Mesenchymal stem cell (in vitro differentiated cells and primary cell): ENCODE measurements at regions not wholly inside any gene's neighbourhood (a gene's known extent, or its start where the extent isn't known, plus 50 kb on each side); places are given as distances from the start of the nearest gene placed in this dataset.

Experiments
- DNase-seq: peaks from one replicate; pipeline ENCODE4 v3.0.0-alpha.2; 2013
- H2AFZ ChIP-seq: one replicate; pipeline ENCODE4 v1.6.1; 2013; ENCODE audit warnings: low read depth, mild to moderate bottlenecking, control low read depth, inconsistent platforms, low read length, moderate library complexity
- H2AK5ac ChIP-seq: 2 replicates; pipeline ENCODE4 v1.6.1; 2013; ENCODE audit warnings: low read length, moderate library complexity, mild to moderate bottlenecking, inconsistent platforms; ENCODE audit not compliant: severe bottlenecking
- H2BK120ac ChIP-seq: one replicate; pipeline ENCODE4 v1.6.1; 2013; ENCODE audit warnings: low read depth, mild to moderate bottlenecking, inconsistent platforms, low read length, moderate library complexity
- H2BK12ac ChIP-seq, 2 experiments: one replicate each; pipeline ENCODE4 v1.6.1; 2013; ENCODE audit warnings: inconsistent platforms in 2 of 2, low read length in 2 of 2, mild to moderate bottlenecking in 2 of 2, moderate library complexity in 2 of 2, control low read depth in 1 of 2
- H2BK15ac ChIP-seq: one replicate; pipeline ENCODE4 v1.6.1; 2013; ENCODE audit warnings: mild to moderate bottlenecking, low read depth, inconsistent platforms; ENCODE audit not compliant: poor library complexity, severe bottlenecking
- H2BK5ac ChIP-seq: 2 replicates; pipeline ENCODE4 v1.6.1; 2013; ENCODE audit warnings: low read depth, mild to moderate bottlenecking, low read length, control low read depth, inconsistent platforms; ENCODE audit not compliant: poor library complexity, severe bottlenecking
- H3K14ac ChIP-seq, 2 experiments: one replicate each; pipeline ENCODE4 v1.6.1; 2013; ENCODE audit warnings: inconsistent platforms in 2 of 2, low read length in 2 of 2, control low read depth in 1 of 2, mild to moderate bottlenecking in 1 of 2, moderate library complexity in 1 of 2
- H3K18ac ChIP-seq, 2 experiments: one replicate each; pipeline ENCODE4 v1.6.1; 2013; ENCODE audit warnings: inconsistent platforms in 2 of 2, low read length in 2 of 2, control low read depth in 1 of 2, low read depth in 1 of 2, mild to moderate bottlenecking in 1 of 2
- H3K23ac ChIP-seq, 2 experiments: one replicate each; pipeline ENCODE4 v1.6.1; 2013; ENCODE audit warnings: inconsistent platforms in 2 of 2, low read length in 2 of 2, mild to moderate bottlenecking in 2 of 2, moderate library complexity in 2 of 2, control low read depth in 1 of 2
- H3K27ac ChIP-seq: 2 replicates; pipeline ENCODE4 v1.5.1; 2013; ENCODE audit warnings: mild to moderate bottlenecking, moderate library complexity, low read length, control low read depth, inconsistent platforms; ENCODE audit not compliant: poor library complexity, severe bottlenecking
- H3K27me3 ChIP-seq, 2 experiments: 2 replicates each; pipeline versions ENCODE4 v1.6.1 to v1.7.0; 2013; ENCODE audit warnings: low read length in 2 of 2, mild to moderate bottlenecking in 2 of 2, moderate library complexity in 2 of 2, control low read depth in 1 of 2, inconsistent platforms in 1 of 2; ENCODE audit not compliant: control insufficient read depth in 1 of 2, insufficient read depth in 1 of 2
- H3K36me3 ChIP-seq, 2 experiments: 2 replicates each; pipeline versions ENCODE4 v1.6.1 to v1.7.0; 2013; ENCODE audit warnings: low read length in 2 of 2, control low read depth in 1 of 2, inconsistent platforms in 1 of 2, low read depth in 1 of 2, mild to moderate bottlenecking in 1 of 2; ENCODE audit not compliant: insufficient read depth in 2 of 2, control insufficient read depth in 1 of 2
- H3K4ac ChIP-seq, 2 experiments: one replicate each; pipeline ENCODE4 v1.6.1; 2013; ENCODE audit warnings: inconsistent platforms in 2 of 2, low read length in 2 of 2, mild to moderate bottlenecking in 2 of 2, moderate library complexity in 2 of 2, control low read depth in 1 of 2, low read depth in 1 of 2
- H3K4me1 ChIP-seq: 2 replicates; pipeline ENCODE4 v1.6.1; 2013; ENCODE audit warnings: low read depth, low read length, control low read depth; ENCODE audit not compliant: control insufficient read depth, insufficient read depth
- H3K4me2 ChIP-seq: 2 replicates; pipeline ENCODE4 v1.6.1; 2013; ENCODE audit warnings: low read length, mild to moderate bottlenecking, inconsistent platforms; ENCODE audit not compliant: poor library complexity, severe bottlenecking
- H3K4me3 ChIP-seq, 2 experiments: 2 replicates each; pipeline versions ENCODE4 v1.5.1 to v1.7.0; 2013; ENCODE audit warnings: low read length in 2 of 2, mild to moderate bottlenecking in 2 of 2, control low read depth in 1 of 2, low read depth in 1 of 2; ENCODE audit not compliant: insufficient read depth in 1 of 2
- H3K79me1 ChIP-seq: replicated peaks from 2 replicates; pipeline ENCODE4 v1.6.1; 2013; ENCODE audit warnings: mild to moderate bottlenecking, control low read depth, low read length, inconsistent platforms; ENCODE audit not compliant: poor library complexity, severe bottlenecking
- H3K9ac ChIP-seq: 2 replicates; pipeline ENCODE4 v1.7.0; 2013; ENCODE audit warnings: mild to moderate bottlenecking, low read length, moderate library complexity
- H3K9me3 ChIP-seq: 2 replicates; pipeline ENCODE4 v1.7.0; 2013; ENCODE audit warnings: mild to moderate bottlenecking, low read length; ENCODE audit not compliant: control insufficient read depth
- H4K8ac ChIP-seq: one replicate; pipeline ENCODE4 v1.6.1; 2013; ENCODE audit warnings: inconsistent platforms, mild to moderate bottlenecking, low read length, moderate library complexity
- H4K91ac ChIP-seq: one replicate; pipeline ENCODE4 v1.6.1; 2013; ENCODE audit warnings: mild to moderate bottlenecking, low read length, inconsistent platforms
- WGBS: methylation state at CpG from one replicate; pipeline ENCODE4 v1.1.7; 2013; ENCODE audit warnings: mixed read lengths; 5-methylcytosine and 5-hydroxymethylcytosine counted together

- H2BK5ac ChIP-seq, result no peak overlapping the region
- DNase-seq, result no peak
- H3K4me2 ChIP-seq, result no peak overlapping the region
- no peak overlapping the region for H3K14ac ChIP-seq
- no peak overlapping the region for H2BK12ac ChIP-seq
- H3K9me3 ChIP-seq, result no peaks in the 10 kb centered on the region
- H3K4me3 ChIP-seq, result no peak overlapping the region
- no peak overlapping the region for H2AK5ac ChIP-seq
- no peak overlapping the region for H2BK15ac ChIP-seq
- no peak overlapping the region for H3K23ac ChIP-seq
- H3K4me1 ChIP-seq, result no peaks in the 10 kb centered on the region
- H3K27ac ChIP-seq, result no peak overlapping the region
- no peak overlapping the region for H2BK120ac ChIP-seq
- no peak overlapping the region for H2AFZ ChIP-seq
- H3K9ac ChIP-seq, result no peak overlapping the region
- no peak overlapping the region for H4K91ac ChIP-seq
- H3K36me3 ChIP-seq, result no peaks in the 10 kb centered on the region
- H4K8ac ChIP-seq, result no peak overlapping the region
- 84% methylated on average over 2 of the region's 2 CpGs for WGBS
- H3K79me1 ChIP-seq, result no peaks in the 10 kb centered on the region
- no peak overlapping the region for H3K18ac ChIP-seq
- H3K27me3 ChIP-seq, result peaks cover 4 to 7% of the 10 kb centered on the region in 2 experiments
- no peak overlapping the region for H3K4ac ChIP-seq
These were observed 202.2 kb downstream of the KLF13 start for GRCh38 chr15:31528846-31529245.

GRCh38 chr15:31537770-31538592 is 211.3 kb downstream of the KLF13 start:
- Histone ChIP-seq H3K79me1 (no peaks in the 10 kb centered on the region), H2BK12ac (no peak overlapping the region), H3K9ac (no peak overlapping the region), H3K9me3 (no peaks in the 10 kb centered on the region), H2AK5ac (no peak overlapping the region), H2BK5ac (no peak overlapping the region), H3K4me2 (no peak overlapping the region), H3K27ac (no peak overlapping the region), H3K18ac (no peak overlapping the region), H3K23ac (no peak overlapping the region), H3K4ac (no peak overlapping the region), H2AFZ (no peak overlapping the region), H3K4me3 (peak overlapping the region in 1 of 2 experiments; percentile 7), H3K27me3 (no peaks in the 10 kb centered on the region), H4K8ac (no peak overlapping the region), H3K14ac (peak overlapping the region in 1 of 2 experiments; percentile 36), H3K4me1 (no peaks in the 10 kb centered on the region), H4K91ac (no peak overlapping the region), H2BK15ac (no peak overlapping the region), H2BK120ac (no peak overlapping the region), H3K36me3 (no peaks in the 10 kb centered on the region)
- WGBS, result 75% methylated on average over 12 of the region's 14 CpGs
- no peak for DNase-seq

DNA sequence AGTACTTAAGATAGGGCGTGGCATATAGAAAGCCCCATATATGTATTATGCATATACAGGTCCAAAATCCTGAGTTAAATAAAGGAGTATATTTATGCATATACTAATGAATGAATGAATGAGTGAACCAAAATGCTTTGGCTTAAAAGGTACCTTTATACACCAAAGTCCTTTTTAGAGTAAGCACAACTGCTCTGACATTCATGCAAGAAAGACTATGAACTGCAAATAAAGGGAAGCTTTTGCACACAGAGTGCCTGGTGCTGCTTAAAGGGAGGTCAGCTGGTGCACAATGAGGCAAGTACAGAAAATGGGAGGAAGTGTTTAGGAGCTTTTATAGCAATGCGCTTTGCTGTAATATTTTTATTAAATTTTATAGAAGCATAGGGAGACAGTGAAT is 214.0 kb downstream of the KLF13 start:
- Histone ChIP-seq H3K4ac (no peak overlapping the region), H2BK12ac (no peak overlapping the region), H3K23ac (no peak overlapping the region), H3K4me3 (no peak overlapping the region), H3K4me1 (no peaks in the 10 kb centered on the region), H3K9ac (no peak overlapping the region), H3K18ac (no peak overlapping the region), H4K8ac (no peak overlapping the region), H2BK15ac (no peak overlapping the region), H3K4me2 (no peak overlapping the region), H2AK5ac (no peak overlapping the region), H2BK5ac (no peak overlapping the region), H3K27ac (no peak overlapping the region), H3K36me3 (no peaks in the 10 kb centered on the region), H2BK120ac (no peak overlapping the region), H2AFZ (no peak overlapping the region), H3K79me1 (no peaks in the 10 kb centered on the region), H3K9me3 (no peaks in the 10 kb centered on the region), H4K91ac (no peak overlapping the region), H3K14ac (no peak overlapping the region), H3K27me3 (no peaks in the 10 kb centered on the region)
- DNase-seq, result no peak
- WGBS, result 92% methylated on average over 1 of the region's 2 CpGs

- no peak overlapping the region for H2BK5ac ChIP-seq
- no peak overlapping the region for H3K23ac ChIP-seq
- no peak overlapping the region for H2AFZ ChIP-seq
- H3K18ac ChIP-seq, result no peak overlapping the region
- H3K27me3 ChIP-seq, result no peaks in the 10 kb centered on the region
- no peak overlapping the region for H3K4me2 ChIP-seq
- no peak overlapping the region for H3K4me3 ChIP-seq
- no peaks in the 10 kb centered on the region for H3K79me1 ChIP-seq
- no peak overlapping the region for H3K9ac ChIP-seq
- no peaks in the 10 kb centered on the region for H3K36me3 ChIP-seq
- no peak for DNase-seq
- H4K91ac ChIP-seq, result no peak overlapping the region
- H3K4ac ChIP-seq, result no peak overlapping the region
- no peaks in the 10 kb centered on the region for H3K9me3 ChIP-seq
- no peak overlapping the region for H2BK15ac ChIP-seq
- H2BK12ac ChIP-seq, result no peak overlapping the region
- no peak overlapping the region for H3K14ac ChIP-seq
- no peak overlapping the region for H3K27ac ChIP-seq
- no peaks in the 10 kb centered on the region for H3K4me1 ChIP-seq
- H2AK5ac ChIP-seq, result no peak overlapping the region
- no peak overlapping the region for H2BK120ac ChIP-seq
- no peak overlapping the region for H4K8ac ChIP-seq
These were observed 217.7 kb downstream of the KLF13 start for GRCh38 chr15:31544361-31544760.
